GM23338 (cell line): ENCODE measurements at regions not wholly inside any gene's neighbourhood (a gene's known extent, or its start where the extent isn't known, plus 50 kb on each side); places are given as distances from the start of the nearest gene placed in this dataset.

Source experiments
- ATAC-seq: fragments of 200-7000 bp; cut with Tn5 transposase; 3 replicates; pipeline ENCODE4 v1.9.1; 2020
- DNase-seq: peaks from one replicate; pipeline ENCODE4 v3.0.0-alpha.2; 2015; ENCODE audit warnings: low spot score
- H2AFZ ChIP-seq: fragments of 200-600 bp; sonication (generic); 2 replicates; pipeline ENCODE4 v1.8.0; 2016; ENCODE audit warnings: antibody characterized with exemption, mild to moderate bottlenecking, moderate library complexity
- H3F3A ChIP-seq: fragments of 200-600 bp; sonication (generic); replicated peaks from 2 replicates; pipeline ENCODE4 v1.8.0; 2017; ENCODE audit warnings: antibody characterized with exemption, mixed run types, low read depth
- H3K27ac ChIP-seq: fragments of 200-600 bp; sonication (generic); 2 replicates; pipeline ENCODE4 v1.6.1; 2016; ENCODE audit warnings: low read depth
- H3K27me3 ChIP-seq: fragments of 200-600 bp; sonication (generic); 2 replicates; pipeline ENCODE4 v1.8.0; 2016; ENCODE audit warnings: mild to moderate bottlenecking, mixed run types, moderate library complexity; ENCODE audit not compliant: insufficient read depth
- H3K36me3 ChIP-seq: fragments of 200-600 bp; sonication (generic); 2 replicates; pipeline ENCODE4 v1.8.0; 2016; ENCODE audit warnings: mild to moderate bottlenecking; ENCODE audit not compliant: insufficient read depth
- H3K4me1 ChIP-seq: fragments of 200-600 bp; sonication (generic); 2 replicates; pipeline ENCODE4 v1.8.0; 2016; ENCODE audit warnings: mild to moderate bottlenecking, moderate library complexity; ENCODE audit not compliant: insufficient read depth
- H3K4me2 ChIP-seq: fragments of 200-600 bp; sonication (generic); 2 replicates; pipeline ENCODE4 v1.7.1; 2017; ENCODE audit warnings: mixed run types
- H3K4me3 ChIP-seq: fragments of 200-600 bp; sonication (generic); 2 replicates; pipeline ENCODE4 v1.6.1; 2016; ENCODE audit warnings: mixed run types
- H3K79me2 ChIP-seq: fragments of 200-600 bp; sonication (generic); replicated peaks from 2 replicates; pipeline ENCODE4 v1.8.0; 2017; ENCODE audit warnings: mild to moderate bottlenecking; ENCODE audit not compliant: insufficient read depth
- H3K9me2 ChIP-seq: fragments of 200-600 bp; sonication (generic); 2 replicates; pipeline ENCODE4 v1.8.0; 2017; ENCODE audit not compliant: insufficient read depth
- H4K20me1 ChIP-seq: fragments of 200-600 bp; sonication (generic); replicated peaks from 2 replicates; pipeline ENCODE4 v1.8.0; 2017; ENCODE audit warnings: mild to moderate bottlenecking; ENCODE audit not compliant: insufficient read depth
- H3K27ac Mint-ChIP-seq: 2 replicates; pipeline ENCODE4 v1.8.0; 2020; ENCODE audit warnings: inconsistent platforms, mild to moderate bottlenecking, moderate library complexity, mixed read lengths
- H3K27me3 Mint-ChIP-seq: 3 replicates; pipeline ENCODE4 v1.8.0; 2022; ENCODE audit warnings: low read depth, mild to moderate bottlenecking, moderate library complexity, mixed read lengths, inconsistent platforms; ENCODE audit not compliant: insufficient read depth, poor library complexity
- H3K36me3 Mint-ChIP-seq: 3 replicates; pipeline ENCODE4 v1.8.0; 2021; ENCODE audit warnings: low read depth, mild to moderate bottlenecking, inconsistent platforms, moderate library complexity, mixed read lengths
- H3K4me1 Mint-ChIP-seq: 3 replicates; pipeline ENCODE4 v1.8.0; 2020; ENCODE audit warnings: mild to moderate bottlenecking, inconsistent platforms, mixed read lengths
- H3K4me3 Mint-ChIP-seq: 3 replicates; pipeline ENCODE4 v1.8.0; 2021; ENCODE audit warnings: moderate library complexity, mild to moderate bottlenecking, inconsistent platforms, mixed read lengths
- H3K9me3 Mint-ChIP-seq: 3 replicates; pipeline ENCODE4 v1.8.0; 2020; ENCODE audit warnings: moderate library complexity, mild to moderate bottlenecking, inconsistent platforms, mixed read lengths
- CREB1 ChIP-seq: fragments of 250-450 bp; sonication (Bioruptor Pico); IDR thresholded peaks from 2 replicates; pipeline ENCODE4 v1.5.0; 2020; ENCODE audit warnings: low read depth, mild to moderate bottlenecking, moderate library complexity
- JUNB ChIP-seq: IDR thresholded peaks from one replicate; pipeline ENCODE4 v1.6.1; 2016; ENCODE audit warnings: antibody characterized with exemption; ENCODE audit not compliant: unreplicated experiment
- NANOG ChIP-seq: IDR thresholded peaks from 2 replicates; pipeline ENCODE4 v1.6.1; 2016; ENCODE audit warnings: antibody characterized with exemption, borderline replicate concordance
- POLR2AphosphoS5 ChIP-seq: IDR thresholded peaks from 2 replicates; pipeline ENCODE4 v1.6.1; 2016; ENCODE audit warnings: antibody characterized with exemption, low read depth
- STAT1 ChIP-seq: IDR thresholded peaks from one replicate; pipeline ENCODE4 v1.6.1; 2016; ENCODE audit warnings: antibody characterized with exemption; ENCODE audit not compliant: unreplicated experiment
- ZNF331 ChIP-seq: fragments of 250-450 bp; sonication (Bioruptor Pico); IDR thresholded peaks from 2 replicates; pipeline ENCODE4 v1.5.0; 2020; ENCODE audit warnings: low read depth, mild to moderate bottlenecking, moderate library complexity
- ZNF462 ChIP-seq: fragments of 250-450 bp; sonication (Bioruptor Pico); IDR thresholded peaks from 2 replicates; pipeline ENCODE4 v1.5.0; 2020; ENCODE audit warnings: mild to moderate bottlenecking, moderate library complexity
- TF ChIP-seq, protein P1 (sequence below): IDR thresholded peaks from one replicate; pipeline ENCODE4 v1.6.1; 2018; ENCODE audit warnings: antibody characterized with exemption; ENCODE audit not compliant: unreplicated experiment
- TF ChIP-seq, protein P2 (sequence below), 2 experiments: fragments of 200-600 bp in 1 of 2; sonication (generic) in 1 of 2; conservative IDR thresholded peaks; 2 replicates each; pipeline versions ENCODE4 v1.5.1 to v1.6.1; 2016 to 2017; ENCODE audit warnings: antibody characterized with exemption in 2 of 2, low read depth in 2 of 2, mild to moderate bottlenecking in 2 of 2, moderate library complexity in 1 of 2

- Mint-ChIP-seq H3K36me3 (no peaks in the 10 kb centered on the region), H3K4me1 (peaks cover 8% of the 10 kb centered on the region), H3K4me3 (no peak overlapping the region), H3K27me3 (peaks cover 6% of the 10 kb centered on the region), H3K27ac (no peak overlapping the region), H3K9me3 (no peaks in the 10 kb centered on the region)
- no peaks in the 10 kb centered on the region for H3K4me1 ChIP-seq
- TF ChIP-seq, protein P1, sequence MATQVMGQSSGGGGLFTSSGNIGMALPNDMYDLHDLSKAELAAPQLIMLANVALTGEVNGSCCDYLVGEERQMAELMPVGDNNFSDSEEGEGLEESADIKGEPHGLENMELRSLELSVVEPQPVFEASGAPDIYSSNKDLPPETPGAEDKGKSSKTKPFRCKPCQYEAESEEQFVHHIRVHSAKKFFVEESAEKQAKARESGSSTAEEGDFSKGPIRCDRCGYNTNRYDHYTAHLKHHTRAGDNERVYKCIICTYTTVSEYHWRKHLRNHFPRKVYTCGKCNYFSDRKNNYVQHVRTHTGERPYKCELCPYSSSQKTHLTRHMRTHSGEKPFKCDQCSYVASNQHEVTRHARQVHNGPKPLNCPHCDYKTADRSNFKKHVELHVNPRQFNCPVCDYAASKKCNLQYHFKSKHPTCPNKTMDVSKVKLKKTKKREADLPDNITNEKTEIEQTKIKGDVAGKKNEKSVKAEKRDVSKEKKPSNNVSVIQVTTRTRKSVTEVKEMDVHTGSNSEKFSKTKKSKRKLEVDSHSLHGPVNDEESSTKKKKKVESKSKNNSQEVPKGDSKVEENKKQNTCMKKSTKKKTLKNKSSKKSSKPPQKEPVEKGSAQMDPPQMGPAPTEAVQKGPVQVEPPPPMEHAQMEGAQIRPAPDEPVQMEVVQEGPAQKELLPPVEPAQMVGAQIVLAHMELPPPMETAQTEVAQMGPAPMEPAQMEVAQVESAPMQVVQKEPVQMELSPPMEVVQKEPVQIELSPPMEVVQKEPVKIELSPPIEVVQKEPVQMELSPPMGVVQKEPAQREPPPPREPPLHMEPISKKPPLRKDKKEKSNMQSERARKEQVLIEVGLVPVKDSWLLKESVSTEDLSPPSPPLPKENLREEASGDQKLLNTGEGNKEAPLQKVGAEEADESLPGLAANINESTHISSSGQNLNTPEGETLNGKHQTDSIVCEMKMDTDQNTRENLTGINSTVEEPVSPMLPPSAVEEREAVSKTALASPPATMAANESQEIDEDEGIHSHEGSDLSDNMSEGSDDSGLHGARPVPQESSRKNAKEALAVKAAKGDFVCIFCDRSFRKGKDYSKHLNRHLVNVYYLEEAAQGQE, result no peak
- TF ChIP-seq ZNF462 (CRISPR knock-in tag) (no peak), NANOG (no peak), CREB1 (CRISPR knock-in tag) (no peak), ZNF331 (CRISPR knock-in tag) (no peak), POLR2AphosphoS5 (no peak), JUNB (no peak), STAT1 (no peak)
- TF ChIP-seq, protein P2, sequence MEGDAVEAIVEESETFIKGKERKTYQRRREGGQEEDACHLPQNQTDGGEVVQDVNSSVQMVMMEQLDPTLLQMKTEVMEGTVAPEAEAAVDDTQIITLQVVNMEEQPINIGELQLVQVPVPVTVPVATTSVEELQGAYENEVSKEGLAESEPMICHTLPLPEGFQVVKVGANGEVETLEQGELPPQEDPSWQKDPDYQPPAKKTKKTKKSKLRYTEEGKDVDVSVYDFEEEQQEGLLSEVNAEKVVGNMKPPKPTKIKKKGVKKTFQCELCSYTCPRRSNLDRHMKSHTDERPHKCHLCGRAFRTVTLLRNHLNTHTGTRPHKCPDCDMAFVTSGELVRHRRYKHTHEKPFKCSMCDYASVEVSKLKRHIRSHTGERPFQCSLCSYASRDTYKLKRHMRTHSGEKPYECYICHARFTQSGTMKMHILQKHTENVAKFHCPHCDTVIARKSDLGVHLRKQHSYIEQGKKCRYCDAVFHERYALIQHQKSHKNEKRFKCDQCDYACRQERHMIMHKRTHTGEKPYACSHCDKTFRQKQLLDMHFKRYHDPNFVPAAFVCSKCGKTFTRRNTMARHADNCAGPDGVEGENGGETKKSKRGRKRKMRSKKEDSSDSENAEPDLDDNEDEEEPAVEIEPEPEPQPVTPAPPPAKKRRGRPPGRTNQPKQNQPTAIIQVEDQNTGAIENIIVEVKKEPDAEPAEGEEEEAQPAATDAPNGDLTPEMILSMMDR (conservative IDR thresholded peaks at IDR 0.05; ENCODE audit: low read depth in 2 of 2), result no peak
- peak; percentile 37 for DNase-seq
- no peak overlapping the region for H3K4me3 ChIP-seq
- ATAC-seq, result peak; percentile 64
- no peaks in the 10 kb centered on the region for H3K79me2 ChIP-seq
- no peaks in the 10 kb centered on the region for H3F3A ChIP-seq
- H3K9me2 ChIP-seq, result no peaks in the 10 kb centered on the region
- H3K36me3 ChIP-seq, result no peaks in the 10 kb centered on the region
- no peak overlapping the region for H3K4me2 ChIP-seq
- H3K27me3 ChIP-seq, result no peaks in the 10 kb centered on the region
- H2AFZ ChIP-seq, result no peak overlapping the region
- H4K20me1 ChIP-seq, result no peaks in the 10 kb centered on the region
- no peak overlapping the region for H3K27ac ChIP-seq
Measured at GRCh38 chr2:18849841-18850578, 260.6 kb upstream of the NT5C1B start.
